ENCODE measurements at regions not wholly inside any gene's neighbourhood (a gene's known extent, or its start where the extent isn't known, plus 50 kb on each side); places are given as distances from the start of the nearest gene placed in this dataset.
"Not testable (repeated sequence)": the region's sequence is repeated elsewhere in the genome, so short reads cannot be mapped to it uniquely, and the experiment has no call there.

DNA sequence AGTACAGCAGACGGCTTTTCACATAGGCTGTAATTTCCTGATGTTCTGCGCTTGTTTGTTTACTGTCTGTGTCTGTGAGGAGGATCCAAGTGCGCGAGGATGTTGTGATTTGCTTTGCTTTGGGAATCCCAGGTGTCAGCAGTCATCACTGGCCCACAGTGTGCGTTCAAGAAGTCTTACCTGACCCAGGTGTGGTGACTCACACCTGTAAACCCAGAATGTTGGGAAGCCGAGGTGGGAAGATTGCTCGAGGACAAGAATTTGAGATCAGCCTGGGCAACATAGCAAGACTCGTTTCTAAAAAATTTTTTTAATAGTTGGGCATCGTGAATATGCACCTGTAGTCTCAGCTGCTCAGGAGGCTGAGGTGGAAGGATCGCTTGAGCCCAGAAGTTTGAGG is 110.7 kb downstream of the CRLF3 start:
- not testable (repeated sequence) for TF ChIP-seq CTCF, POLR2A (IDR thresholded peaks at IDR 0.05)
